ENCODE measurements at regions not wholly inside any gene's neighbourhood (a gene's known extent, or its start where the extent isn't known, plus 50 kb on each side); places are given as distances from the start of the nearest gene placed in this dataset.
"Not testable (repeated sequence)": the region's sequence is repeated elsewhere in the genome, so short reads cannot be mapped to it uniquely, and the experiment has no call there.

DNA sequence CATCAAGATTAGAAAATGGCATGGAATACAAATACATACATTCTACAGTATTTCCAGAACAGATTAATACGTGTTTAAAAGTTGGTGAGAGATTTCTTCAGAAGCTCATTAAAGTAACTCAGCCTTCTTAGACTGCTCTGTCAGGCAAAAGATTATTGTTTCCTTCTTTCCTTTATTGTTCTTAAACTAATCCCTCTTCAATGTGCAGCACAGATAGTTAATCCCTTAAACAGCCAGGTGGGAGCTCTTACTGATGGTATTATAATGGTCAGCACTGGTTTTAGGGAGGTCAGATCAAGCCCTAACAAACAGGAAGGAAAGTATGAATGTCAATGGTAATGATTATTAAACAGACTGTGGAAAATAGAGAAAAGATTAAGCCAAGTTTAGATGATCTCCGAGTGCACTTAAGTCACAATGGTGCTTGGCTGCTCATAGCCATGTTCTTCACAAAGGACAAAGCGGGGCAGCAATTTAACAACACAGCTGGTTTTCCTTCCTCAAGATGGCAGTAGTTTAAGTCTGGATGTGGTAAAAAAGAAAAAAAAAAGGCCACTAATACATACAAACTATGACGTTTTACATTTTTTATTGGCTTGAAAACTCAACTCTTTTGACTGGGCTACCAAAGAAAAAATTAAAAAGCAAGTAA, 992.6 kb downstream of the PCDH9 start:
- no peak for ATAC-seq

DNA sequence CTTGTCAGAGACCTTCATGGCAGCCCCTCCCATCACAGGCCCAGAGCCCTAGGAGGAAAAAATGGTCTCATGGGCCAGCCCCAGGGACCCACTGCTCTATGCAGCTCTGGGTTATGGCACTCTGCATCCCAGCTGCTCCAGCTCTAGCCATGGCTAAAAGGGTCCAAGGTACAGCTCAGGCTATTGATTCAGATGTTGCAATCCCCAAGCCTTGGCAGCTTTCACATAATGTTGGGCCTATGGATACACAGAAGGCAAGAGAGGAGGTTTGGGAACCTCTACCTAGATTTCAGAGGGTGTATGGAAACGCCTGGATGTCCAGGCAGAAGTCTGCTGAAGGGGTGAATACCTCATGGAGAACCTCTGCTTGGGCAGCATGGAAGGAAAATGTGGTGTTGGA, 996.0 kb downstream of the PCDH9 start:
- ATAC-seq, result no peak

DNA sequence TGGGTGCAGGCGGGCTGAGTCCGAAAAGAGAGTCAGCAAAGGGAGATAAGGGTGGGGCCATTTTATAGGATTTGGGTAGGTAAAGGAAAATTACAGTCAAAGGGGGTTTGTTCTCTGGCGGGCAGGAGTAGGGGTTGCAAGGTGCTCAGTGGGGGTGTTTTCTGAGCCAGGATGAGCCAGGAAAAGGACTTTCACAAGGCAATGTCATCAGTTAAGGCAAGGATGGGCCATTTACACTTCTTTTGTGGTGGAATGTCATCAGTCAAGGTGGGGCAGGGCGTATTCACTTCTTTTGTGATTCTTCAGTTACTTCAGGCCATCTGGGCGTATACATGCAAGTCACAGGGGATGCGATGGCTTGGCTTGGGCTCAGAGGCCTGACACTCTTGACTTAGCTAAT, 998.2 kb downstream of the PCDH9 start:
- ATAC-seq, result not testable (repeated sequence)

DNA sequence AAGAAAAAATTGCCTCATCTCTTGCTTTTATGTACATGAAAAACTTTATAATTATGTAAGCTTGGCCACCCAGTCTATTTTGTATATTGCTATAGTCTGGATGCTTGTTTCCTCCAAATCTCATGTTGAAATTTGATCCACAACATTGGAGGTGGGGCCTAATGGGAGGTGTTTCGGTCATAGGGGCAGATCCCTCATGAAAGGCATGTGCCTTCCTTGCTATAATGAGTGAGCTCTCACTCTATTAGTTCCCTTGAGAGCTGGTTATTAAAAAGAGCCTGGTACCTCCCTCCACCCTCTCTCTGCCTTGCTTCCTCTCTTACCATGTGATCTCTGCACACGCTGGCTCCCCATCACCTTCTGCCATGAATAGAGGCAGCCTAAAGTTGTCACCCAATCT, 1005.1 kb downstream of the PCDH9 start:
- no peak for ATAC-seq

DNA sequence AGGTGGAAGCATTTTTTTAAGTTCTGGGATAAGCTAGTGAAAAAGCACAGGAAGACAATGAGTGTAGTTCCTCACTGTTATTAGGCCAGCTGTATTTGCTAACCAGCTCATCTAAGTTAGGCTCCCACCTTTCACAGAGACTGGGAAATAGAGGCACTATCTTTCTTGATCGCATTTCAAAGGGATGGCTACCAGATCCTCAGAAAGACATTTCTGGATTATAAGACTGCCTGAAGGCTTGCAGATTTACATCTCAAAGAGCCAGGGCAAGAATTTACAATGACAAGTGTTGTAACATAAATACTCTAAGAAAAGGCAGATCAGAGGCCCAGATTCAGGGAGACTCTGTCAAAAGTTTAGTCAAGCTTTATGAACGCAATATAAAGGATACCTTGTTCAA, 1005.5 kb downstream of the PCDH9 start:
- no peak for ATAC-seq

DNA sequence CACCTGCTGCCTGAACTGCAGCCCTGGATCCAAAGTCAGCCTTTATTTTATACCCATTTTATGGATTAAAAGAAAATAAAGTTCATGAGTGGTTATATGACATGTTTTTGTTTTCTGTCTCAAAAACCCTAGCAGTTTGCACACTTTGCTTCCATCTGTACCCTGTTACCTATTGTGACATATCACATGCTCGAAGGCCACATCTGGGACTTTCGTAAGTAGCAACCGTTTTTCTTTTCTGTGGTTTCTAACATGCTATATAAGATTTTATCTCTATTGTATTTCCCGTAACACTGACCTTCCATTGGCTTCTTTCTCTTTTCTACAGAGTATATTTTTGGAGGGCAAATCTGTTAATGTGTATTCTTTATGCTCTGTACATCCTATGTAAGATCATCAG, 1007.2 kb downstream of the PCDH9 start:
- ATAC-seq, result no peak

DNA sequence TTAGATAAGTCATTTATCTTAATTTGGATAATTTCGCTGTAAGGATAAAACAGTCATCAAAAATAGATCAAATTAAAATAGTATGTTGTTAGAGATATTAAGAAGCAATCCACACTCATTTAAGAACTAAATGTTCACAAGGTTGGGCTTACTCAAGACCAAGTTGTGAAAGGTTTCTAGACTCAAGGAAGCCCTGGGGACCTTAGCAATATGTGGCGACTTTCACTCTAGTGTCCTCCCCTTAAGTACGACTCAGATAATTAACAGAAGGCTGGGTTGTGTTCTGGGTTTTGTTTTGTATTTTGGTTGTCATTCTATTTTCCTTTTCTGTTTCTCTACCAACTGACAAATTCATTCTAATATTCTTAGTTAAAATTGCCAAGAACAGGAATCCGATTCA, 1008.0 kb downstream of the PCDH9 start:
- ATAC-seq, result no peak

DNA sequence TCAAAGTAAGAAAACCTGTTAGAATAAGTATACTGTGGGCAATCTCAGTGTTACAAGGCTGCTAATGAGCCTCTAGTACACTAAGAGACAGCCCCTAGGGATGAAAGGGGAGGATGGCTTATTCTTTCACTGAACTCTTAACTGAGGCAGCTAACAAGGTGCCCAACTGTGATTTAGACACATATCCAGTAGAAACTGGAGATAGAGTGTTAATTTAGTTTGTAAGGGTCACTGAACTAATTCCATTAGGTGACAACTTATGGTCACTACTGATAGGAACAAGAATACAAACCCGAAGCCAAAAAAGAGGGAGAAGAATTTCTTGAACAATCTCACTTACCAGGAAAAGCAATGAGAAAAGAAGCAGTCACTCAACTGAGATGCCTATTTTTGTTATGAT, 1010.6 kb downstream of the PCDH9 start:
- ATAC-seq, result no peak

DNA sequence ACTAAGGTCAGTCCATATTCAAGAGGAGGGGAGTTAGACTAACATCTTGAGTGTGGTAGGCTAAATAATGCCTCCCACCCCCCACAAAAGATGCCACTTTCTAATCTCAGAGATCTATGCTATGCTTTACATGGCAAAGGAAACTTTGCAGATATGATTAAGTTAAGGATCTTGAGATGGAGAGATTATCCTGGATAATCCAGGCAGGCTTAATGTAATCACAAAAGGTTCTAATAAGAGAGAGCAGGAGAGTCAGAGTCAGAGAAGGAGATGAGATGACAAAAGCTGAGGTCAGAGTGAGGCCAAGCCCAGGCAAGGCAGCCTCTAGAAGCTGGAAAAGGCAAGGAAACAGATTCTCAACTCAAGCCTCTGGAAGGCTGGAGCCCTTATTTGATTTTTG, 1011.6 kb downstream of the PCDH9 start:
- ATAC-seq, result no peak

DNA sequence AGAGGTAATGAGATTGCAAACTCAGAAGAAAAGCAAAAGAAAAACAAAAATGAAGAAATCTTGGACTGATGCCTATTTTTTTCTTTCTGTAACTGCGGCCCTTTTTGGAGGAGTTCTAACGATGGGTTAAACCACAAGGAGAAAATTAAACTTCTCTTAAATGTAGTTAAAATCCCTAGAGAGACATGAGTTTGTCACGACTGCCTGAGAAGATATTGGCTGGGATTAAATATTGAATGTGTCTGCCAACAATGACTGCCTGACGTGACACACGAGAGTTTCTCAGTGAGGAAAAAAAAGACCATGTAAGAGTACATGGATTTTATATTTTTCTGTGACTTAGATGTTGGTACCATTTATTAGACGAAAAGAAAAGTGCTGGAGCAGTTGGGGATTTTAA, 1013.4 kb downstream of the PCDH9 start:
- ATAC-seq, result no peak

DNA sequence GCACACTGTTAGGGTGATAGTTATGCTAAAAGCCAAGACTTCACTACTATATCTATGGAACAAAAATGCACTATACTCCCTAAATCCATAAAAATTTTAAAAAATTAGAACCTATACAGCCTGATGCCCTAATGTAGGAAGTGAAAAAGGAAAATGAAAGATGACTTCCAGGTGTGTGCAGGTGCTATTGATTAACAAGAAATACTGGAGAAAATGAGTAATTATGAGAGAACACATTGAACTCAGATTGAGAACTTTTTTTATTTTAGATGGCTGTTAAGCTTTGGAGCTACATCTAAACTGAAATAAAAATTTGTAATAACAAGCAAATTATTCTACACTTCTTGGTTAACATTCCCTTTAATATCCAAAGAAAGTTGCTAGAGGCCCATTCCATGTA, 1015.7 kb downstream of the PCDH9 start:
- no peak for ATAC-seq

DNA sequence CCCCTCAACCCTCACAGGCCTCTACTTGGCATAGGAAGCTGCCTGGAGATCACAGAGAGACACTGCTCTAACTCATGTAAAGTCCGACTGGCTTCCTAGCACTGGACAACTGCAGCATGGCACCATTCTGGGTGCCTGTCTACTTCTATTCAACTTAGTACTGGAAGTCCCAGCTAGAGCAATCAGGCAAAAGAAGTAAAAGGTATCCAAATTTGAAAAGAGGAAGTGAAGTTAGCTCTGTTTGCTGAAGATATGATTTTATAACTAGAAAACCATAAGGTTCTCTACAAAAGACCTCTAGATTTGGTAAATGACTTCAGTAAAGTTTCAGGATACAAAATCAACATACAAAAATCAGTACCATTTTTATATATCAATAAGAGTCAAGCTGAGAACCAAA, 1017.6 kb downstream of the PCDH9 start:
- ATAC-seq, result no peak

DNA sequence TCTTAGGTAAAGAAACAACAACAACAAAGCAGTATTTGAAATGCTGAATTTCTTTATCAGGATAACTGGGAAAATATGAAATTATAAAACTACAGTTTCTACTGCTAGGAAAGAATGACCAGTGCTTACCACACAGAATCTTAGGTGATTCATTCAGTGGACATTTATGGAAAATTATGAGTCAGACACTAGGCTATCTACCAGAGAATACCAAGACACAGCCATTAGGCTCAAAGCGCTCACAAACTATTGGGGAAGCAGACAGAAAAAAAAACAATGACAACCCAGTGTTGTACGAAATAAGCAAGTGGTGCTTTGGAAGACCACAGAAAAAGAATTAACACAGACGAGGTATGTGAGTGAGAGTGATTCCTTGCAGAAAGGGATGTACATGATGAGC, 1019.5 kb downstream of the PCDH9 start:
- no peak for ATAC-seq

DNA sequence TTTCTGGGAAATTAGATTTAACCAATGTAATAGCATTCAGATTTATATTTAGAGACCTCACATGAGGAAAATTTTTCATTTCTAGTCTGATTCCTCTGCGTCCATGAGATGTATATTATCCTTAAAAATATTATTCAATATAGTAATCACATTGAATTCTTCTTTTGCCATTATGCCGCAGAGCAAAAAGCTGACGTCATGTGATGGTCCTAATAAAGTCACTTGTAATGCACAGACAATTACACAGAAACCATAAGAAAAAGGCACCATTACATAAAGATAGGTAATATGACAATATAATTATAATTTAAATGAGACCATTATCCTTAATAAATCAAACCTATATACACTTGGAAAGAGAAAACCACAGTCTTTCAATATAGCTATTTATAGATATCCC, 1021.5 kb downstream of the PCDH9 start:
- ATAC-seq, result no peak

DNA sequence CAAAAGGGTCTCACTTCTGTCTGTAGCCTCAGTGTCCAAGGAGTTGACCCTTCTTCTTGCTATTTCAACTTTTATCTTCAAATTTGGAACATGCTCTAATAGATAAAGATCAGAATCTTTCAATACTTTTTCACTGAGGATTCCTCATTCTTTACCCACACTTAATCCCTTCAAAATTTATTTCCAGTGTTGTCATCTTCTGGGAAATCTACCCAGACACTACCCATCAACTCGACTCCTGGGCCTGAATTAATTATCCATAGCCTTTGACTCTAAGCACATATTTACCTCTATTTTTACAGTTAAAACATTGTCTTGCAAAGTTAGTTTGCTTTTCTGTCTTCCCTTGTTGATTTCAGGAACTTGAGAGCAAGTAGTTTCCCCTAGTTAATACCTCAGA, 1022.5 kb downstream of the PCDH9 start:
- no peak for ATAC-seq

DNA sequence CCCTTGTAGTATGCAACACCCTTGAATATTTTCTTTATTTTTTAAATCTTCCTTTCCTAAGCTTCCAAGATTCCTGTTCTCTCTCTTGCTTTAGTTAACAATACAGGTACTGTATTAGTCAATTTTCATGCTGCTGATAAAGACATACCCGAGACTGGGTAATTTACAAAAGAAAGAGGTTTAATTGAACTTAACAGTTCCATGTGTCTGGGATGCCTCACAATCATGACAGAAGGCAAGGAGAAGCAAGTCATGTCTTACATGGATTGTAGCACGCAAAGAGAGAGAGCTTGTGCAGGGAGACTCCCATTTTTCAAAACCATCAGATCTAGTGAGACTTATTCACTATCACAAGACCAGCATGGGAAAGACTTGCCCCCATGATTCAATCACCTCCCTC, 1024.3 kb downstream of the PCDH9 start:
- ATAC-seq, result no peak

DNA sequence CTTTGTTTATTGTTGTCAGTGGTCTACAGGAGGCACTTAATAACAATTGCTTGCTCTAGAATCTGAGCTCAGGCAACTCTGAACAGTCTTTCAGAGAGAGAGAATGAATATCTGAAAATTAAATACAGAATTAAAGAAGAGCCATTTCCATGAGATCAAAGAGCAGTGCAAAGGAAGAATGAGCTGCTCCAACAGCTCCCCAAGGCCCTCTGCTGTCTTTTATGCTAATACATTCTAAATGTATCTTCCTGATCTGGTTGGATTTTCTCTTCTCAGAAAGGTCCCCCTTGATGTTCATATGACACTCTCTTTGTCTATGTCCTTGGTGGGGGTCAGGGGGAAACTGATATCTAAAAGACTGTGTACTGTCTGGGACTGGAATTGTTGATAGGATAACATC, 1029.6 kb downstream of the PCDH9 start:
- no peak for ATAC-seq

DNA sequence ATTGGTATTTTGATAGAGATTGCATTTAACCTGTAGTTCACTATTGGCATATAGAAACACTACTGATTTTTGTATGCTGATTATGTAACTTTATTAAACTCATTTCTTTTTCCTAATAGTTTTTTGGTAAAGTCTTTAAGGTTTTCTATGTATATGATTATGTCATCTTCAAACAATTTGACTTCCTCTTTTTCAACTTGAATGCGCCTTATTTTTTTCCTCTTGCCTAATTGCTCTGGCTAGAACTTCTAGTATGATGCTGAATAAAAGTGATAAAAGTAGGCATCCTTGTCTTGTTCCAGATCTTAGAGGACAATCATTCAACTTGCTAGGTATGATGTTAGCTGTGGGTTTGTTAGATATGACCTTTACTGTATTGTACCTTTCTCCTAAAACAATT, 1034.9 kb downstream of the PCDH9 start:
- no peak for ATAC-seq

DNA sequence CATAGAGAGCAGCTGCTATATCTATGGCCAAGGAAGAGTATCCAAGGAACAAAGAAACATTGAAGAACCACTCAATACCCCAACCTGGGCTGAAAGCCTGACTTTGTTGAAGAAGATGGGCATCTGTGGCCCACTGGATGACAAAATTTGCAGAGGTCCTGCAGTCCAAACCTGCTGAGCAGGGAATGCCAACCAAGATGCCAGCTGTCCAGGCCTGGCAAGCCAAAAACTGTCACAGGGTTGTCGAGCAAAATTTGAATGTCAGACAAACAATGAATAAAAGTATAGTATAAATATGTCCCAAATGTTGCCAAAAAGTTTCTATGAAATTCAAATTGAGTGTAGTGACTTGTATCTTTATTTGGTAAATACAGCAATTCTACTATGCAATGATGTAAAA, 1040.2 kb downstream of the PCDH9 start:
- no peak for ATAC-seq

DNA sequence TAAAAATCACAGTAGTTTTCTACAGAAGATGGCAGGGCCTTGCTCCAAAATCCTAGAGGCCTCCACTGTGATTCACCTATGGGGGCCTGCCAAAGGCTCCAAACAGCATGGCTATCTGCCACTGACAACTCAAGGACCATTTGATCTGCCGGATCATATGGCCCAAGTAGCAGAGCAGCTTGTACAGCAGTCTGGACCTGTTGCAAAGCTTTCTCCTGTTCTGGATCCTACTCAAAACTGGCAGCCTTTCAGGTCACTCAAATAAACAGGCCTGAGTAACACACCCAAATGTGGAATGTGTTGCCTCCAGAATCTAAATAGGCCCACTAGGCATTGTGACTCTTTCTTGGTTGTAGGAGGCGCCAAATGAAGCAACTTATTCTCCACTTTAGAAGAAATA, 1049.3 kb downstream of the PCDH9 start:
- ATAC-seq, result no peak

DNA sequence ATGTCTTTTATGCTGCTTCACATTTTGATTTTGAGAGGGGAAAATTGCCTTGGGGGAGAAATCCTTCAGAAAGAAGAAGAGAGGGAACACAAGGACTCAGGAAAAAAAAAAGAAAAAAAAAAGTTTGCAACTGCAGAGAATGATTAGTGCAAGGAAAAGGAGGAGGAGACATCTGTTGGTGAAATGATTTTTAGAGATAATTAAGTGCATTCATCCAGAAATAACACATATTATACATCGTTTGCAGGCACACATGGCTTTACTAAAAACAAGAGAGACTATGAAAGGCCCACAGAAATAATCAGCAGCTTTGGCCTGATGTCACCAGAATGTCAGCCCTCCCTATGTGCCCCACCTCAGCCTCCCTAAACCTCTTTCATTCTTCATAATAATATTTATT, 1058.2 kb downstream of the PCDH9 start:
- ATAC-seq, result no peak

DNA sequence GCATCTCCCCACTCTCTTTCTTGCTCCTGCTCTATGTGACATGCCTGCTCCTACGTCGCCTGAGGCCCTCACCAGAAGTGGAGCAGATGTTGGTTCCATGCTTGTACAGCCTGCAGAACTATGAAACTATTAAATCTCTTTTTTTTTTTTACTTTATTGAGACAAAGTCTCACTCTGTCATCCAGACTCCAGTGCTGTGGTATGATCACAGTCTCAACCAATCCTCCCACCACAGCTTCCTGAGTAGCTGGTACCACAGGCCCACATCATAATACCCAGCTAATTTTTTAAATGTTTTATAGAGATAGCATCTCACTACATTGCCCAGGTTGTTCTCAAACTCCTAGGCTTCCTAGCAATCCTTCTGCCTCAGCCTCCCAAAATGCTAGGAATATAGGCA, 1067.7 kb downstream of the PCDH9 start:
- ATAC-seq, result no peak

DNA sequence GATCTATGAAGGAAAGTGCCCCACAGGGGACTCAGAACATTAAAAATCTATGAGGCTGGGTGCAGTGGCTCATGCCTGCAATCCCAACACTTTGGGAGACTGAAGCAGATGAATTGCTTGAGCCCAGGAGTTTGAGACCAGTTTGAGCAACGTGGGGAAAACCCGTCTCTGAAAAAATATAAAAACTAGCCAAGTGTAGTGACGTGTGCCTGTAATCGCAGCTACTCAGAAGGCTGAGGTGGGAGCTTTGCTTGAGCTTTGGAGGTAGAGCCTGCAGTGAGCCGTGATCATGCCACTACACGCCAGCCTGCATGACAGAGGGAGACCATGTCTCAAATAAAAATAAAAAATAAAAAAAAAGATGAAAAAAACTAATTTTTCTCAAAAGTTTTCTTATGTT, 1070.6 kb downstream of the PCDH9 start:
- no peak for ATAC-seq

DNA sequence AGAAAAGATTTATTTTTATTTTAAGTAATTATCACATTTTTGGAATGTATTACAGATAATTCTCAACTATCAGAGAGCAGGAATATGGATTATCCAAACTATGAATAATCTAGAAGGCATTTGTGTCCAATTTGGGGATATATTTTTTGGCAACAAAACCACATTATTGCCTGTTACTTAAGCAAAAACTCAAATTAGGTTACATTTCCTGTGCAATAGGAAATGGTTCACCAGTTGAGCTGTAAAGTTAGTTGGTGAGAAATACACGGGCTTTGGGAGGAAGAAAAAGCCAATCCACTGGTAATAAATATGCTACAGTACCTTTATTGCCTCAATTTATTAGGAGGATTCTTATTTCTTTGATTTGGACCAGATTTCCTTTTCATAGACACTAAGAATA, 1075.2 kb downstream of the PCDH9 start:
- ATAC-seq, result no peak

DNA sequence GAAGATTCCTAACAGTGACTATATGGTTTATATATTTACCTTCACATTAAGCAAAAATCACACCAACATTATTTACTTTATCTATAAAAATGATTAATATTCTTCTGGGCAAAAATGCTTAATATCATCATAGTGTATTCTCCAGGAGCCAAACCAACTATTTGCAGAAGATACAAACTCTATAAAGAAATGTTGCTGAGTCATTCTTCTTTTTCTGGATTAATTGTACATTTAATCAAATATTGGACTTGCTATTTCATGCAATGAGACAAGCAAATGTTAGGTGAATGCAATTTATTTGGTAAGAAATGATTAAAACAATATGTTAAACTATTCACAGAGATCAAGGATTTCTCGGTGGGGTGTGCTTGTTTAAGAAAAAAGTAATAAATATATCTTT, 1075.8 kb downstream of the PCDH9 start:
- ATAC-seq, result no peak

DNA sequence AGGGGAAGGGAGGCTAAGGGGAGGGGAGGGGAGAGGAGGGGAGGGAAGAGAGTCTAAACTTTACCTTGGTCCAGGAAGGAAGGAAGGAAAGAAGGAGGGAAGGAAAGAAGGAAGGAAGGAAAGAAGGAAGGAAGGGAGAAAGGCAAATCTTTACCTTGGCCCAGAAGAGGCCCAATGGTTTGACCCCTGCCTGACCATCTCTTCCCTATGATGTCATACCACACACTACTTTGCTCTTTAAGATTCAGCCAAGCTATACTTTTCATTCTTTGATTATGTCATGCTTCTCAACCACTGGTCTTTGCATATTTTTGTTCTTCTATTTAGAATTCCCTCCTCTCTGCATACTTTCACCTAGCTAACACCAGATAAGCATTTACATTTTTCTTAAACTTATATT, 1077.5 kb downstream of the PCDH9 start:
- no peak for ATAC-seq
